Amniotic stem cell (primary cell): ENCODE measurements at regions not wholly inside any gene's neighbourhood (a gene's known extent, or its start where the extent isn't known, plus 50 kb on each side); places are given as distances from the start of the nearest gene placed in this dataset.
"Not testable (repeated sequence)": the region's sequence is repeated elsewhere in the genome, so short reads cannot be mapped to it uniquely, and the experiment has no call there.

ENCODE experiments used
- DNase-seq: peaks from one replicate; lab custom pipeline; 2025; lab: John Stamatoyannopoulos, UW

GRCh38 chr5:111820072-111820471 lies 63.1 kb upstream of the NREP start:
- DNase-seq = no peak

GRCh38 chr5:111819028-111819427 lies 62.0 kb upstream of the NREP start:
- DNase-seq = not testable (repeated sequence)

GRCh38 chr5:111813537-111813936 lies 56.5 kb upstream of the NREP start:
- DNase-seq = no peak

- DNase-seq = no peak
Measured at GRCh38 chr5:111810112-111810511, 53.1 kb upstream of the NREP start.
